Frontal cortex (tissue), 3 donors: ENCODE measurements at regions not wholly inside any gene's neighbourhood (a gene's known extent, or its start where the extent isn't known, plus 50 kb on each side); places are given as distances from the start of the nearest gene placed in this dataset.

Source experiments
- DNase-seq, 2 donors: peaks; one replicate each; pipeline ENCODE4 v3.0.0; 2012; ENCODE audit warnings: low spot score in 2 of 2
- FAIRE-seq: peaks from 2 replicates; lab custom pipeline; 2012; peaks lifted over from hg19 to GRCh38; lab: Jason Lieb, UNC
- donor health status: control.
- donor health status: control.
- donor health status: control.

- FAIRE-seq (no peak), DNase-seq (peak in 1 of 2 donors; percentile 71)
These were observed 53.7 kb upstream of the FABP6 start for GRCh38 chr5:160175438-160176218.

- DNase-seq (no peak), FAIRE-seq (no peak)
These were observed 54.4 kb upstream of the FABP6 start for GRCh38 chr5:160174780-160175437.

DNA sequence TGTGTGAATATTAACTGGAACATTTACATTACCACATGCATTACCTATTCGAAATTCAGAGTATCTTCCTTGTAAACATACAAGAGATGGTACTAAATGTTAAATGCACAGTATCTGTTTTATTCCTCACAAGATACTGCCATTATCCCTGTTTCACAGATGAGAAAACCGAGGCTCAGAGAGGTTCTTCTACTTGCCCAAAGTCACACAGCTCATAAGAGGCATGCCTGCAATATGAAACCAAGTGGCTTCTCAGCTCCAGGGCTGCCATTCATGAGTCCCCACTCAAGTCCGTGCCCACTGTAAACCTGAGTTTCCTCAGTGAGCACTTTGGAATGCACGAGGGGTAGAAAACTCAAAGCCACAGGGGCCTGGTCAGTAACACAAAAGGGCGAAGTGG lies 55.0 kb upstream of the FABP6 start:
- DNase-seq (no peak), FAIRE-seq (no peak)

- DNase-seq, result no peak
- FAIRE-seq, result no peak
These were observed 52.4 kb upstream of the PWWP2A start for GRCh38 chr5:160171666-160172065.

DNA sequence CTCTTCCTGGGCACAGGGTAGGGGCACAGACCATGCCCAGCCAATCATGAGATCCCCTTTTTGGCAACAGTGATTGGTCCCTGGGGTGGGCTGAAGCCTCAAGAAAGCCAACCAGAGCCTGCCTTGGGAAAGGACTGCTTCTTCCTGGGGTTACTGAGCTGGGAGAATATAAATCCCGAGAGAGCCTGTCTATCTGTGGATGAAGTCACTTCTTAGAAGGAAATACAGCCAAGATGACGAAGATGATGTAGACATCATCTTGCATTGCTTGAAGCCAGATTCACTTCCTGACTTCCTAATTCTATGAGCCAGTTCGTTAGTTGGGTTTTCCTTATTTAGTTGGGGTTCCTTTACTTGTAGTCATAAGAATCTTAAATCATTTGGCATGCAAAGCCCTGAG lies 50.1 kb upstream of the PWWP2A start:
- FAIRE-seq (no peak), DNase-seq (no peak)
